ENCODE measurements at regions not wholly inside any gene's neighbourhood (a gene's known extent, or its start where the extent isn't known, plus 50 kb on each side); places are given as distances from the start of the nearest gene placed in this dataset.

DNA sequence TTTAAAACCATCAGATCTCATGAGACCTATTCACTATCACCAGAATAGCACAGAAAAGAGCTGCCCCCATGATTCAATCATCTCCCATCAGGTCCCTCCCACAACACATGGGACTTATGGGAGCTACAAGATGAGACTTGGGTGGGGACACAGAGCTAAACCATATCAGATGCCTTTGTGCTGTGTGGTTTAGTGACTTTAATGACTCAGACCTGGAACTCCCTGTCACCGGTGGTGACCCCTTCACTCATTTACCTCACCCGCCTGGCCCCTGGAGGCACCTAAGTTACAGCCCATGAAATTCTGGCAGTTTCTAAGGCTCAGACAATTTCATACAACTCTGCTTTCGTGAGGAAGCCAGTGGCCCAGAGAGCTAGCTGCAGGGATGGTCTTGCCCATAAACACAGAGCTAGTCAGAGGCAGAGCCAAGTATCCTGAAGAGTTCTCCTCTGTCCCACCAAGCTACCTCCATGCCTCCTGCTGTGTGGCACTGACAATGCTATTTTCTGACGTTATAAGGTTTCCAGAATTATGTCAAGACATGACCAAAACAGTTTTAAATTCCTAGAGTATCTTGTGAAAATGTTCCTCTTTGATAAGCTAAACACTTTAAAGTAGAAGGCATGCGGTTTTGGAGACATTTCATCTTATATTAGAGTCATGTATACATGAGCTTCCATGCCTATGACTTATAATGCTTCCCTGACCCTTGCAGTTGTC is 231.1 kb upstream of the IL12A start:
- no peak overlapping the region for H3K4me3 ChIP-seq (ENCODE audit: low read length)
- DNase-seq (ENCODE audit: low read depth): no peak
- TF ChIP-seq, protein P1, sequence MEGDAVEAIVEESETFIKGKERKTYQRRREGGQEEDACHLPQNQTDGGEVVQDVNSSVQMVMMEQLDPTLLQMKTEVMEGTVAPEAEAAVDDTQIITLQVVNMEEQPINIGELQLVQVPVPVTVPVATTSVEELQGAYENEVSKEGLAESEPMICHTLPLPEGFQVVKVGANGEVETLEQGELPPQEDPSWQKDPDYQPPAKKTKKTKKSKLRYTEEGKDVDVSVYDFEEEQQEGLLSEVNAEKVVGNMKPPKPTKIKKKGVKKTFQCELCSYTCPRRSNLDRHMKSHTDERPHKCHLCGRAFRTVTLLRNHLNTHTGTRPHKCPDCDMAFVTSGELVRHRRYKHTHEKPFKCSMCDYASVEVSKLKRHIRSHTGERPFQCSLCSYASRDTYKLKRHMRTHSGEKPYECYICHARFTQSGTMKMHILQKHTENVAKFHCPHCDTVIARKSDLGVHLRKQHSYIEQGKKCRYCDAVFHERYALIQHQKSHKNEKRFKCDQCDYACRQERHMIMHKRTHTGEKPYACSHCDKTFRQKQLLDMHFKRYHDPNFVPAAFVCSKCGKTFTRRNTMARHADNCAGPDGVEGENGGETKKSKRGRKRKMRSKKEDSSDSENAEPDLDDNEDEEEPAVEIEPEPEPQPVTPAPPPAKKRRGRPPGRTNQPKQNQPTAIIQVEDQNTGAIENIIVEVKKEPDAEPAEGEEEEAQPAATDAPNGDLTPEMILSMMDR (IDR thresholded peaks at IDR 0.05; ENCODE audit: insufficient read depth, low read depth, low read length, missing control alignments): no peak

DNA sequence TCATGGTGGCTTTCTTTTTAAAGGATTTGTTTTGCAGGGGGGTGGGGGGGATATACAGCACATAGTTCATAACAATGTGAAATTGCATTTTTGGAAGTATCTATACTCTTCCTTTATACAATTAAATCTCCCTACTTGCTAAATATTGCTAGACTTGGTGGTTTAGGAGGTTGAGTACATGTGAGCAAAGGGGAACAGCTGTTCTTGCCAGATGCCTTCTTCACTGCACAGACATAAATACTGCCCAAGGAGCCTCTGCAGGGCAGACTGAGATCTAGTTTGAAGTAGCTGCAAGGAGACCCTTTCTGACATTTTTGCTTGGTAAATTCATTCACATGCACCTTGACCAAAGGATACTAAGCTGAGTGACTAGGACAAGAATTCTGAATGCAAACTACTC is 228.6 kb upstream of the IL12A start:
- TF ChIP-seq, protein P1 (IDR thresholded peaks at IDR 0.05; ENCODE audit: insufficient read depth, low read depth, low read length, missing control alignments): no peak
- no peak overlapping the region for H3K4me3 ChIP-seq (ENCODE audit: low read length)
- no peak for DNase-seq (ENCODE audit: low read depth)

DNA sequence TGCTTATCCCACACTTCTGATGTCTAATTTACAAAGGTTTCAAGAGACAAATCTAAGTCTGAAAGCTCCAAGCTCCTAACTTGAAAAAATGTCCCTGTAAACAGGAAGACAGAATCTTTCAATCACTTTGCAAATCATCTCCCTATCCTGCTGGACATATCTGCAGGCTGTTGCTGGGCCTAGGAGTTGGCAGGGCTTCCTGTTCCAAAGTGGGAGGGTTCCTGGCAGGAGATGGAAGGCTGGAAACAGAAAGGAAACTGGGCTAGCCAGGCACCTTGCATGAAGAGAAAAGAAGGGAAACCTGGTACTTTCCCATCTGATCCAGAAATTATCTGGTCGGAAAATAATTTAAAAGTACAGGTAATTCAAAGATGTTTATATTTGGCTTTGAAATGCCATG is 227.3 kb upstream of the IL12A start:
- TF ChIP-seq, protein P1 (IDR thresholded peaks at IDR 0.05; ENCODE audit: insufficient read depth, low read depth, low read length, missing control alignments): no peak
- no peak for DNase-seq (ENCODE audit: low read depth)

DNA sequence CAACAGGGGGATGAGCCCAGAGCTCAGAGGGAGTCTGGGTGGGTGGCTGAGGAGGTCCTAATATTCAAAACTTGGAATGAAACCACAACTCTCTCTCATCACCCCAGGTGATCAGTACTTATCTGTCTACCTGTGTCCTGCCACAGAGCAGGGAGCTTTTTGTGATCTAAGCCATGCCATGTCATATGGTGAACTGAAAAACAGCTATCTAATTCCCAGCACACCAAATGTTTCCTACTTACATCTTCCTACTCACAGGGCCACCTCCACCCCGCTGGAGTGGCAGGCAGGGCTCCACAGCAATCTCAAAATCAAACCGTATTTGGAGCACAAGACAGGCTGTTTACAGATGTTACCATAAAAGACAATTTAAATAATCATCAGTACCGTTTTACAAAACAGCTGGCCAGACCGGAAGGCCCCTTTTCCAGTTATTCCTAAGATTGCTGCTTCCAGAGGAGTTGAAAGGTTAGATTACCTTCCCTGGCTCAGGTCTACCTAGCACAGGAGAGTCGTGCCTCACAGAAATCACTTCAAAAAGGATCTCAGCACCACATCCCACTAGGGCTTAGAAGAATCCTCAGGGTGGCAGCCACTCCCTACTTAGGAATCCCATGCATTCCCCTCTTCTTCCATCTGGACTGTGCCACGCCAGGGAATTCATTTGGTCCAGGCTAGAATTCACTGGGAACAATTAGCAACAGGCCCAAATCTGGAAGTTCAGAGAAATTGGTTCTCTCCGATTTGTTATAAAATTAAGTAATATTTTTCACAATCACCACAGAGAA is 226.6 kb upstream of the IL12A start:
- peak; percentile 38 for DNase-seq (ENCODE audit: low read depth)

More for the DNA sequence above, 227.3 kb upstream of the IL12A start:
- no peak overlapping the region for H3K4me3 ChIP-seq (ENCODE audit: low read length)

DNA sequence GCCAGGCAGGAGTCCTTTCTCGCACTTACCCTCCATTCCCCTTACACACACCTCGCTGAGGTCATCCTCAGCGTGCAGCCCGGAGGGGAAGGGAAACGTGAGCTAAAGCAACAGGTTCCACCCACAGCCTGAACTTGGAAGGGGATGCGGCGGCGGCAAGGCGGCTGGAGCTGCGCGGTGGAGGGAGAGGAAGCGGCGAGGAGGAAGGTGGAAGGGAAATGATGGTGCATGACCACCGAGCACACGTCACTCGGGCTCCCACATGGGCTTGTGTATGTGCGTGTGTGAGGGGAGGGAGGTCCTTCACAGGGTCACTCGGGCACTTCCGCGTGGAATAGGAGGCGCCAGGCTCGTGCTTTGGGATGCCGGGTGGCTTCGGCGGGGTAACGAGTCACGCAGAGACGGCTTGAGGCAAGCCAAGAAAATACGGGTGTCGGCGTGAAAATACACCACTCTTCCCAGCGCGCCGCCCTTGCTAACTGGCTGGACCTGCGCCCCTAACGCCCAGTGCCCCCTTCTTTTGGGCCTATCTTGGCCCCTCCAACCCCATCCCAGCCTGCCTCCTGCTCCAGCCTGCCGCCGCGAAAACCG is 225.5 kb upstream of the IL12A start:
- H3K4me3 ChIP-seq (ENCODE audit: low read length): peak overlapping the region; percentile 61
- TF ChIP-seq, protein P1 (IDR thresholded peaks at IDR 0.05; ENCODE audit: insufficient read depth, low read depth, low read length, missing control alignments): no peak
- DNase-seq (ENCODE audit: low read depth): peak; percentile 89

More for the DNA sequence above, 226.6 kb upstream of the IL12A start:
- TF ChIP-seq, protein P1 (IDR thresholded peaks at IDR 0.05; ENCODE audit: insufficient read depth, low read depth, low read length, missing control alignments): no peak
- no peak overlapping the region for H3K4me3 ChIP-seq (ENCODE audit: low read length)

DNA sequence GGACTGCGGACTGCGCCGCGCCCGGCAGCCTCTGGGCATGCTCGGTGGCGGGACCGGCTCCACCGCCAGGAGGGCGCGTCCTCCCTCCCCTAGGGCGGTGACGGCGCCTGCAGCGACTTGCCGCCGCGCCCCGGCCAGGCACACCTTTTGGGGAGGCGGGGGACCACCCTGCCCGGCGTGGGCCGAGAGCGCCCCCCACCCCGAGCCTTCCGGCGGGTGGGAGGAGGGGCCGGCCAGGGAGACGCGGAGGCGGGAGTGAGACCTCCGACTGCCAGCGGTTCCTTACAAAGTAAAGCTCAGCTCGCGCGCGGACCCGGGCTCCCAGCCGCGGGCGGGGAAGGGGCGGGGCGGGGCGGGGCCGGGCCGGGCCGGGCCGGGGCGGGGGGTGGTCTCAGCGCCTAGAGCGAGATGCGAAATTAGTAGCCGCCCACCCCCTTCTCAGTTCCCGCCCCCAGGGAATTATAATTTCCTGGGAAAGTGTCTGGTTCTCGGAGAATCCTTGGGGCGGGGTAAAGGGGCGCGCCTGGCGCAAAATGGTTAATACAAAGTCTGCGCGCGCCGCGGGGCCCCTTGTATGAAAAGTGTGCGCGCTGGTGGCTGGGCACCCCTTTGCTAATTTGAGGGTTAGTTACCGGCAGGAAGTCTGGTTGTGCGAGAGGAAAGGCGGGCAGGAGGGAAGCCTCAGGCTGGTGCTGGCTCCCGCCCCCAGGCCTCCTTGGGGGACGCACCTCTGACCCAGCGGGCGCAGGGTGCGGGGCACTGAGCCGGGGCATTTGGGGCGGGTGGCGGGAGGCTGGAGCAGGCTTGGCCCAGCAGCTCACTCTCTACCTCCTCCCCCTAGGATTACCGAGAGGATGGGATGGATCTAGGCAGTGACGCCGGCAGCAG is 224.8 kb upstream of the IL12A start:
- H3K4me3 ChIP-seq (ENCODE audit: low read length): peak overlapping the region; percentile 61

More for the DNA sequence above, 224.8 kb upstream of the IL12A start:
- TF ChIP-seq, protein P1 (IDR thresholded peaks at IDR 0.05; ENCODE audit: insufficient read depth, low read depth, low read length, missing control alignments): no peak
- DNase-seq (ENCODE audit: low read depth): peak; percentile 86
